ENCODE measurements at regions not wholly inside any gene's neighbourhood (a gene's known extent, or its start where the extent isn't known, plus 50 kb on each side); places are given as distances from the start of the nearest gene placed in this dataset.

- Mint-ChIP-seq H3K4me3 (ENCODE audit: unreplicated experiment) (no peak overlapping the region), H3K27ac (ENCODE audit: low read depth, unreplicated experiment) (no peak overlapping the region), H3K4me1 (ENCODE audit: insufficient read depth, unreplicated experiment) (peaks cover 41% of the 10 kb centered on the region), H3K36me3 (ENCODE audit: insufficient read depth, unreplicated experiment) (no peaks in the 10 kb centered on the region), H3K27me3 (ENCODE audit: insufficient read depth, unreplicated experiment) (no peaks in the 10 kb centered on the region), H3K9me3 (ENCODE audit: unreplicated experiment) (no peaks in the 10 kb centered on the region)
- no peak for TF ChIP-seq CTCF (IDR thresholded peaks at IDR 0.05; ENCODE audit: unreplicated experiment)
- intact Hi-C loops (cut with micrococcal nuclease) = no loop called here
- POLR2A ChIA-PET = interaction anchor here (0.5 kb wide), 1 partner anchor 14 kb away, joined by 4 read pairs; no protein-coding TSS in a partner anchor
- CTCF ChIA-PET = no interaction called here
- no peak for DNase-seq (ENCODE audit: unreplicated experiment)
- no TSS peak for BruUV-seq (replicated peaks)
Measured at GRCh38 chr1:168472223-168472622, 71.6 kb downstream of the XCL2 start.

GRCh38 chr1:168470901-168471431, 72.8 kb downstream of the XCL2 start:
- H3K36me3 Mint-ChIP-seq (ENCODE audit: insufficient read depth, unreplicated experiment) = no peaks in the 10 kb centered on the region
- no peak for TF ChIP-seq CTCF (IDR thresholded peaks at IDR 0.05; ENCODE audit: unreplicated experiment)
- ChIA-PET CTCF (interaction anchor here (0.6 to 2.8 kb wide), 7 partner anchors 11 to 101 kb away, joined by 3 to 12 read pairs (median 3); no protein-coding TSS in a partner anchor), POLR2A (interaction anchor here (0.8 to 1.4 kb wide), 3 partner anchors 9 to 28 kb away, joined by 3 read pairs; no protein-coding TSS in a partner anchor)
- no peaks in the 10 kb centered on the region for H3K9me3 Mint-ChIP-seq (ENCODE audit: unreplicated experiment)
- H3K27me3 Mint-ChIP-seq (ENCODE audit: insufficient read depth, unreplicated experiment) = no peaks in the 10 kb centered on the region
- DNase-seq (ENCODE audit: unreplicated experiment) = peak; percentile 94
- intact Hi-C loops (cut with micrococcal nuclease) = no loop called here
- no peak overlapping the region for H3K4me3 Mint-ChIP-seq (ENCODE audit: unreplicated experiment)
- peaks cover 43% of the 10 kb centered on the region for H3K4me1 Mint-ChIP-seq (ENCODE audit: insufficient read depth, unreplicated experiment)
- H3K27ac Mint-ChIP-seq (ENCODE audit: low read depth, unreplicated experiment) = peak overlapping the region; percentile 50
- BruUV-seq (replicated peaks) = no TSS peak

- Mint-ChIP-seq H3K36me3 (ENCODE audit: insufficient read depth, unreplicated experiment) (no peaks in the 10 kb centered on the region), H3K27me3 (ENCODE audit: insufficient read depth, unreplicated experiment) (no peaks in the 10 kb centered on the region), H3K4me1 (ENCODE audit: insufficient read depth, unreplicated experiment) (peaks cover 48% of the 10 kb centered on the region), H3K4me3 (ENCODE audit: unreplicated experiment) (no peak overlapping the region), H3K27ac (ENCODE audit: low read depth, unreplicated experiment) (no peak overlapping the region), H3K9me3 (ENCODE audit: unreplicated experiment) (no peaks in the 10 kb centered on the region)
- peak; percentile 90 for DNase-seq (ENCODE audit: unreplicated experiment)
- CTCF ChIA-PET = interaction anchor here (0.5 to 2.8 kb wide), 6 partner anchors 8 to 127 kb away, joined by 3 to 13 read pairs (median 8); no protein-coding TSS in a partner anchor
- no TSS peak for BruUV-seq (replicated peaks)
- no peak for TF ChIP-seq CTCF (IDR thresholded peaks at IDR 0.05; ENCODE audit: unreplicated experiment)
- POLR2A ChIA-PET = interaction anchor here (0.5 to 1.4 kb wide), 6 partner anchors 10 to 1247 kb away, joined by 3 to 5 read pairs (median 3); partner anchors contain the start of genes BLZF1 and NME7
- intact Hi-C loops (cut with micrococcal nuclease) = loop anchor here (5.0 kb wide), 1 partner anchor 33 kb away; no protein-coding TSS in a partner anchor
Measured at GRCh38 chr1:168469690-168470089, 74.1 kb downstream of the XCL2 start.

- H3K4me3 Mint-ChIP-seq (ENCODE audit: unreplicated experiment) = no peak overlapping the region
- TF ChIP-seq CTCF (IDR thresholded peaks at IDR 0.05; ENCODE audit: unreplicated experiment) = no peak
- H3K9me3 Mint-ChIP-seq (ENCODE audit: unreplicated experiment) = no peaks in the 10 kb centered on the region
- CTCF ChIA-PET = interaction anchor here (0.5 to 2.8 kb wide), 8 partner anchors 14 to 225 kb away, joined by 3 to 13 read pairs (median 4); no protein-coding TSS in a partner anchor
- H3K36me3 Mint-ChIP-seq (ENCODE audit: insufficient read depth, unreplicated experiment) = no peaks in the 10 kb centered on the region
- no TSS peak for BruUV-seq (replicated peaks)
- no peak overlapping the region for H3K27ac Mint-ChIP-seq (ENCODE audit: low read depth, unreplicated experiment)
- intact Hi-C loops (cut with micrococcal nuclease) = loop anchor here (5.0 kb wide), 1 partner anchor 33 kb away; no protein-coding TSS in a partner anchor
- peaks cover 48% of the 10 kb centered on the region for H3K4me1 Mint-ChIP-seq (ENCODE audit: insufficient read depth, unreplicated experiment)
- no peaks in the 10 kb centered on the region for H3K27me3 Mint-ChIP-seq (ENCODE audit: insufficient read depth, unreplicated experiment)
- DNase-seq (ENCODE audit: unreplicated experiment) = no peak
- POLR2A ChIA-PET = interaction anchor here (0.9 to 1.4 kb wide), 4 partner anchors 9 to 95 kb away, joined by 3 to 5 read pairs (median 3); no protein-coding TSS in a partner anchor
Measured at GRCh38 chr1:168468822-168469221, 75.0 kb downstream of the XCL2 start.

All from MCF 10A (cell line).